ENCODE measurements at regions not wholly inside any gene's neighbourhood (a gene's known extent, or its start where the extent isn't known, plus 50 kb on each side); places are given as distances from the start of the nearest gene placed in this dataset.

- DNase-seq (ENCODE audit: low spot score) = no peak
Measured at GRCh38 chr2:41847744-41848441, 199.9 kb upstream of the PKDCC start.

- DNase-seq (ENCODE audit: low spot score) = no peak
Measured at GRCh38 chr2:41851554-41851953, 196.3 kb upstream of the PKDCC start.

DNA sequence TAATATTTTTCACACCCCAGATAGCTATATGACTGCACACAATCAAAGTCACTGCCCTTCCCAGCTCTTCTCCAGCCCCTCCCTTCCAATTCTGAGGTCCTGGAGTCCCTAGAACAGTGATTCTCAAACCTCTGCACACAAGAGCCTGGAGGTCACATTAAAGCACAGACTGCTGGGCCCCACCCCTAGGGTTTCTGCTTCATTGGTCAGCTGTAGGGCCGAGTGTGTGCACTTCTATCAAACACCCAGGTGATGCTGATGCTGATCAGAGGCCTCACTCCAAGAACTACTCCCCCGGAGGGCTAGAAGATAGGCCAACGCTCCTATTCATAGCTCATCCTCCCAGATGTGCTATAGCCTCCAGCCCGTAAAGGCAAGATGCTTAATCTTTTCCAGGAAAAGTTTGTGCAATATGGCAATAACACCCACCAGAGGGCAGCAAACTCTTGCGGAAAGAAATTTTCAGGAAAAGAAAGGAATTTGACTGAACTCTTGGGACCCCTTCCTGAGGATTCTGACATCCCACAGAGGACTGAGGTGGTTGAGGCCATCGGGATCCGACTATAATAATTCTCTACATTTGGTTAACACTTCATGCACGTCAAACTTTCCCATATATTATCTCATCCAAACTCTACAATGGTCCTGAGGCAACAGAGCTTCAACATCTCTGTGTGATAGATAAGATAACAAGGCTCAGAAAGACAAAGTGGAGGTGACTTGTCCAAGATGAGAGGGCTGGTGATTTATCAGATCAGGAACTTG is 194.2 kb upstream of the PKDCC start:
- DNase-seq (ENCODE audit: low spot score) = peak; percentile 47

DNA sequence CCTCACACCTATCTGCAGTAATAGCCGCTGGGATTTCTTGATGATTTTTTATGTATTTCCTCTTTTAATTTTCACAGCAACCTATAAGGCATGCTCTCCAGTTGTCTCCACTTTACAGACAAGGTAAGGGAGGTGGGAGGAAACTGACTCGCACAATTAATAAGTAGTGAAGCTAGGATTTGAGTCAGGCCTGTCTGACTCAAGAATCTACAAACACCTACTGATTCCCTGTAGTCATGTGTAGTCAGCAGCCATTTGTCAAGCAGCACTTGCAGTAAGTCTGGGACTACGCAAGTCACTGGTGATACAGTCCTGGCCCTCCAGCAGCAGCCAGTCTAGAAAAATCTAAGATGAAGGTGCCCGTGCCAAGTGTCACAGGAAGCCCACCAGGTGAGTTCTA is 193.6 kb upstream of the PKDCC start:
- DNase-seq (ENCODE audit: low spot score) = no peak

DNA sequence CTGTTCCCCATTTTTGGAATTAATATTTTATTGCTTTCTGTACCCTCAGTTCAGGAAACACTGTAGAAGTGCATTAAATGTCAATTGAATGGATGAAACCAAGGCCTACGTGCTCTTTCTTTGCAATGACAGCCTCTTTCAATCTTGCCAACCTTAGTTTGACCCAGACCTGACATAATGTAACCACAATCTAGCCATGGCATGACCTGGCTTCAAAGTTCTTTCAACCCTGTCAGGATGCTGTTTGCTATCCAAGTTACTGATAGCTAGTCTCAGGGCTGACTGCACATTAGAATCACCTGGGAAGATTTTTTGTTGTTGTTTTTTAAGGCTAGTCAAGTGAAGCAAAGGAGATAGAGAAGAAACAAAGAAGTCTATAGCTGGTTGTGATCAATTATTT is 190.9 kb upstream of the PKDCC start:
- DNase-seq (ENCODE audit: low spot score) = no peak

DNA sequence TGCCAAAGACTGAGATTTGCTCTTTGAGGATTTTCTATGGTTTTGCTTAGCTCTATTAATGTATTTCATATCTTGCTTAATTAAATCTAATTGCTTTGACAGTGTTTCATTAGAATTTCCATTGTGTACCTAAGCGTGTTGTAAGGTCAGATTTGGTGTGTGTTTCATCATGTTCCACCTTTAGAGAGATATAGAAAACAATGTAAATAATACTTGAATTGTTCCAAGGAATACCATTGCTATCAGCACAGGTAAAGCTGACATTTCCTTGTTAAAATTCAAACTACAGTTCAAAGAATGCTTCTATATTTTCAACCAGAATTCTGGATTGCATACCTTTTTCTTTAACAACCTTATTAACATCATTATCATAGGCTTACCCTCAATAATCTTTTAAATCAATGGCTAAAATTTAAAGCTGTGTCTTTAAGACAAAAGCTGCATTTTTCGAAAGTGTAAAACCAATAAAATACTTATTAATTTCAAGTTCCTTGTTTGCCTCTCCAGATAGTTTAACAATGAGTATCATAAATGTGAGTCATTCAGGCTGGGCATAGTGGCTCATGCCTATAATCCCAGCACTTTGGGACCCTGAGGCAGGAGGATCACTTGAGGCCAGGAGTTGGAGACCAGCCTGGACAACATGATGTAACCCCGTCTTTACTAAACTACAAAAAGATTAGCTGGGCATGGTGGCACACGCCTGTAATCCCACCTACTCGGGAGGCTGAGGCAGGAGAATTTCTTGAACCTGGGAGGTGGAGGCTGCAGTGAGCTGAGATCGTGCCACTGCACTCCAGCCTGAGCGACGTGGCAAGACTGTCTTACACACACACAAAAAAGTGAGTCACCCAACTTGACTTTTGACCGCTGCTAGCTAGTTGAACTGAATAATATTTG is 188.0 kb upstream of the PKDCC start:
- DNase-seq (ENCODE audit: low spot score) = peak; percentile 16

- DNase-seq (ENCODE audit: low spot score) = no peak
Measured at GRCh38 chr2:41863062-41863461, 184.8 kb upstream of the PKDCC start.

DNA sequence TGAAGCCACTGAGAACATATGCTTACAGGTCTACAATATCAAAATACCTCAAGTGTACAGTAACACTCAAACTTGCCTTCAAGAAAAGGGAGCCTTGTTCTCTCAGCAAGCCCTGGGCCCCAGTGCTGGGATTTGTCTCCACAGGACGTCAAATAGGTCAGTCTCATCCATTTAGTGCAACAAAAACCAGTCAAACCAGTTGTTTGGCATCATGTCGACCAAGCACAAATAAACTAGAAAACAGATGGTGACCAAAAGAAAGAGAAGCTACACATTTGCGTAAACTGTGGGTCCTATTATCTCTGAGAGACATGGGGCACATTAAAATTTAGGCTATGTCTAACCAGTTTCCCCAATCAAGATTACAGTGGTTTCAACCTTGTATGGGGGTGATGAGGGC is 182.6 kb upstream of the PKDCC start:
- DNase-seq (ENCODE audit: low spot score) = no peak

- no peak for DNase-seq (ENCODE audit: low spot score)
Measured at GRCh38 chr2:41867553-41867952, 180.3 kb upstream of the PKDCC start.

GRCh38 chr2:41869542-41870264 is 178.1 kb upstream of the PKDCC start:
- DNase-seq (ENCODE audit: low spot score) = peak; percentile 44

DNA sequence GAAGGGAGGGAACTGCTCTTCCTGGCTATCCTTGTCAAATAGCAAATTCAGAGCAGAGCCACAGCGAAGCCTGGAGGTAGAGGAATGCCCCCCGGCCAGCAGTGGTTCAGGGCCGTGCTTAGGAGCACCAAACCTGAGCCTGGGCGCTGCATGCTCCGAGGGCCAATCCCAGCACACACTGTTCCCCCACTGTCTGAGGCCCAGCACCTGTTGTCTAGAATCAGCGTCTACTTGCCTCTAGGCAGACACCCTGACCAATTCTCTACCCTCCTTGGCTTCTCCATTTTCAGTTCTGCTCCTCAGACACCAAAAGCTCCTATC is 177.6 kb upstream of the PKDCC start:
- DNase-seq (ENCODE audit: low spot score) = no peak

GRCh38 chr2:41871080-41871479 is 176.7 kb upstream of the PKDCC start:
- no peak for DNase-seq (ENCODE audit: low spot score)

DNA sequence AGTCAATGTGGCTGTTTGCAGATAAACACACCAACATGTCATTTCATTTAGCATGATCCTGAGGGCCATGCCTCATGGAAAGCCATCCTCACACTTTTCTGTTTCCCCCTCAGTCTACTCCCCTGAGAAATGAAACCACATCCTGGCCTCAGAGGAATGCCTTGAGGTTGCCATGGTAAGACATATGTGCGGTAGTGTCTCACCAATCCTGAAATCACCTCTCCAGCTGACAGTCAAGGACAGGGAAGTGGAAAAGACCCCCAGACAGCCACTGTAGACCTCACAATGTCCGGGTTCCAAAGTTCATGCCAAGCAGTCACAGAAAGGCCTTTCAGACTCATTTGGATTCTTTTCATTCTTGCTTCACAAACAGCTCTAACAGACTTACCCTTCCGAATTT is 175.2 kb upstream of the PKDCC start:
- DNase-seq (ENCODE audit: low spot score) = no peak

DNA sequence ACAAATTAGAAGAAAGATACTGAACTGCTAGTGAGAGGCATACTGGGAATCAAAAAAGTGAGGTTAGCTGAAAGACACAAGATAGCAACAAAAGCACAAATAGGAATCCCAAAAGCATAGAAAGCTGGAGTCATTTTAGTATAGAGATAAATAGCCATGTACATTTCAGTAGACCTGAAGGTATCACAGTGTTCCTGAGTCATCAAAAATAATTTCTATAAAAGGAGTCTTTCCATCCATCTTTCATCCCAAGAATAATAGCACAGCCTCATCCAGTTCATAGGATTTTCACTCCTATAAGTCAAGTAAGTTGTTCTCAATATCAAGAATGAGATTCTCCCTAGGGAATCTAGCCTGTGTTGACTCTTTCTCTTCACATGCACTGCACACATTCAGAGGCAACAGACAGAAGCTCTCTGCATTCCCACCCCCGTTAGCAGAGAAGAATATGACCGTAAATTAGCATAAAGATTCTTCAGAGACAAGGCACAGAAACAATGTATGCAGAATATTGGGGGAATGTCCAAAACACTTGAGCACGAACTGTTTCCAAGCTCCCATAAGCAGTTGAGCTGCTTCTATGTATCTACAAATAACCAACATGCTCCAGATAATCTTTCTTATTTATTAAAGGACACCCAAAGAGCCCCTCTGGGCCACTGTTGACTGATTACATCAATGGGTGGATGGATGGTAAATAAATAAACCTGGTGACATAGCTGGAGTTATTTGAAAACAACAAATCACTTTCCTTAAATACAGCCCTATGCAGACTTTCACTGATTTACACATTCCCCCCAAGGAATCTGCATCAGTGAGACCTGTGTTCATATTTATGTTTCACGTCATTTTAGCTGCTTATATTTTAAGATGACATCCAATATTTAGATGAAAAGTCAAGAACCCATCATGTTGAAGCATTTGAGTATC is 174.5 kb upstream of the PKDCC start:
- no peak for DNase-seq (ENCODE audit: low spot score)

DNA sequence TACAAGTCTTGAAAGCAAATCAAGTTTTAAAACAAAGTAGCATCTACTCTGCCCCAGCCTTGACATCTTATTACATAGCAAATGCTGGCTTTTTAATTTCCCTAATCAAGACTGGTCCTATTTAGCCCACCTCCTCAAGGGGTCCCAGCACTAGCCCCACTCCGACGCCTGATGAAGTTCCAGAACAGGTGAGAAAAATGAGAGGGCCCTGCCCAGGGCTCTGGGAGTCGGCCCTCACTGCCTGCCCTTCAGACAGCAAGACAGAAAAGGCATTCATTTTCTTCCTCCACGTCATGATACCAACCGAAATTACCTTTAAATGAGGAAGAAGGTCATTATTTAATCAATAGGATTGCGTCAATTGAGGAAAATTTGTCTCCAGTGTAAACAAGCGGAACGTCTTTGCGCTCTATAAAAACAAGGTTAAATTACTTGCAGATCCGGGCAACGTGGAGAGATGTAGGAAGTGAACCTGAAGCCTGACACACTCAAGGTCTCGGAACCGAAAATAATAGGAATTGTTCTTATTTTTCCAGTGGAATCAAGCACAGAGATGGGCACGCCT is 170.6 kb upstream of the PKDCC start:
- no peak for DNase-seq (ENCODE audit: low spot score)

GRCh38 chr2:41878056-41878455 is 169.8 kb upstream of the PKDCC start:
- no peak for DNase-seq (ENCODE audit: low spot score)

DNA sequence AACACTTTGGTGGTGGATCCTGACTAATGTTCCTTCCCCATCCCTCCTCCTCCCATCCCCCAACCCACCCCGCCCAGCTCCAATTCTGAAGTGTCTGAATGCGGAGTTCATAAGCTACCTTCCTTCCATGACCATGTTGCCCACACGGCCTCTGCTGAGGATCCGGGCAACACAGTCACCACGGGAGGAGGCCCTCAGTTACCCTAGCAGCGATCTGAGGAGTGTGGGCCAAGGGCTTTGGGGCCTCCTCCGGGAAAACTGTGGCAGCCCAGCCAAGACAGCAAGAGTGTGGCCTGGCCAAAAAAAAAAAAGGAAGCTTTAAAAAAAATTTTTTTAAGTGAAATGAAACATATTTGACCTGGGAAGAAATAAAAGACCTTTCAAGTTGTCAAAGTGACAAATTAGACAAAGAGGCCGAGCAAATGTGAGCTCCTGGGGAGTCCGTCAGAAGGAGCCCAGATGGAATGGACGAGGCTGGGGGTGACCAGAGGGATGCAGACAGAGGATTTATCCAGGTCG is 169.0 kb upstream of the PKDCC start:
- DNase-seq (ENCODE audit: low spot score) = no peak

- no peak for DNase-seq (ENCODE audit: low spot score)
Measured at GRCh38 chr2:41879235-41879916, 168.4 kb upstream of the PKDCC start.

DNA sequence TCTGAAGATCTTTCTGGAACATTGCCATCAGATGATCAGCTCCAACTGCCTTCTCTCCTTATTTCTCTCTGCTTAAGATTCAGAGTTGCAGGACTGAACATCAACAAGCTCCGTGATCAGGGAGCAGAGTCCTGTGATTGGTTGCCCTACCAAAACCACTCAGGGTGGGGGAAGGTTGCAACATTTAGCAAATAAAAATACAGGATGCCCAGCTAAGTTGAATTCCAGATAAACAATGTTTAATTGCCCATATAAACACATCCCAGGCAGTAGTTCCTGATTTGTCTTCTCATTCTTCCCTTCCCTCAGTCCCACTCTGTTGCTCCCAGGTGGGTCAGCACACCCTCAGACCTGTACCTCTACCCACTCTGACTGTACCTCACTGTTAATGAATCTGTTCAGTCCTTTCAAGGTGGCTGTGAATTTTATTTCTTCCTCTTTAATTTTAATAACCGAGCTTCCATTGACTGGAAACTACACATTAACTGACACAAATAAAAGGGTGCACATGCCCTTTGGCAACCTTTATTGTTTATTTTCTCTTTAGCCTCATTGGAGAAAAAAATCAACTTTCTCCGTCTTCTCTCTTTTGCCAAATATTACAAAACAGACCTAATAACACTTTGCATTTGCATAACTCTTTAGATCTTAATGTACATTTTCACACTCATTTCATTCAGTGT is 167.1 kb upstream of the PKDCC start:
- DNase-seq (ENCODE audit: low spot score) = no peak

All from kidney capillary endothelial cell (primary cell).